Stomach smooth muscle (tissue), 2 donors: ENCODE measurements at regions not wholly inside any gene's neighbourhood (a gene's known extent, or its start where the extent isn't known, plus 50 kb on each side); places are given as distances from the start of the nearest gene placed in this dataset.

Source experiments
- H3K27ac ChIP-seq: one replicate; pipeline ENCODE4 v1.7.0; 2013; ENCODE audit warnings: mild to moderate bottlenecking, low read length, inconsistent platforms
- H3K27me3 ChIP-seq, 2 donors: one replicate each; pipeline ENCODE4 v1.7.0; 2013; ENCODE audit warnings: low read length in 2 of 2; ENCODE audit not compliant: insufficient read depth in 2 of 2, control insufficient read depth in 1 of 2
- H3K36me3 ChIP-seq, 2 donors: one replicate each; pipeline ENCODE4 v1.7.0; 2013; ENCODE audit warnings: low read length in 2 of 2; ENCODE audit not compliant: control insufficient read depth in 2 of 2, insufficient read depth in 2 of 2
- H3K4me1 ChIP-seq: one replicate; pipeline ENCODE4 v1.7.0; 2013; ENCODE audit warnings: low read length; ENCODE audit not compliant: control insufficient read depth, insufficient read depth
- H3K4me3 ChIP-seq, 2 donors: one replicate each; pipeline ENCODE4 v1.7.0; 2013; ENCODE audit warnings: low read length in 2 of 2
- H3K9ac ChIP-seq, 2 donors: one replicate each; pipeline ENCODE4 v1.7.0; 2013; ENCODE audit warnings: low read length in 2 of 2, mild to moderate bottlenecking in 1 of 2
- H3K9me3 ChIP-seq, 2 donors: one replicate each; pipeline ENCODE4 v1.7.0; 2013; ENCODE audit warnings: low read length in 2 of 2; ENCODE audit not compliant: control insufficient read depth in 2 of 2
- donor health status: healthy.
- donor health status: Pancreatic carcinoma.

DNA sequence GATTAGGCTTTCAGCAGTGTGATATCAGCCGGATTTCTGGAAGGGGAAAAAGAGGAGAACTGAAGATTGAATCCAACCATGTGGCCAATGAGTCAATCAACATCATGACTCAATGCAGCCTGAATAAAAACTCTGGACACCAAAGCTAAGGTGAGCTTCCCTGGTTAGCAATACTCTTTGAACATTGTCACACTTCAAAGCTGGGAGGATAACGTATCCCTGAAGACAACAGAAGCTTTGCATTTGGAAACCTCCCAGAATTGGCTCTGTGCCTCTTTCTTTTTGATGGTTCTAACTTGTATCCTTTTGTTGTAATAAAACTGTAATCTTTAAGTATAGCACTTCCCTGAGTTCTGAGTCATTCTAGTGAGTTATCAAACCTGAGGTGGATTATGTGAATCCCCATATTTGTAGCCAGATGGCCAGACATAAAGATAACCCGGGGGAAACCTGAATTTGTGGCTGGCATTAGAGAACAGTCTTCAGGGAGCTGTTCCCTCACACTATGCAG lies 284.4 kb downstream of the IPMK start:
- no peaks in the 10 kb centered on the region for H3K27me3 ChIP-seq
- no peak overlapping the region for H3K27ac ChIP-seq
- no peaks in the 10 kb centered on the region for H3K36me3 ChIP-seq
- no peaks in the 10 kb centered on the region for H3K9me3 ChIP-seq
- H3K4me1 ChIP-seq: no peaks in the 10 kb centered on the region
- H3K9ac ChIP-seq: no peak overlapping the region
- no peak overlapping the region for H3K4me3 ChIP-seq

DNA sequence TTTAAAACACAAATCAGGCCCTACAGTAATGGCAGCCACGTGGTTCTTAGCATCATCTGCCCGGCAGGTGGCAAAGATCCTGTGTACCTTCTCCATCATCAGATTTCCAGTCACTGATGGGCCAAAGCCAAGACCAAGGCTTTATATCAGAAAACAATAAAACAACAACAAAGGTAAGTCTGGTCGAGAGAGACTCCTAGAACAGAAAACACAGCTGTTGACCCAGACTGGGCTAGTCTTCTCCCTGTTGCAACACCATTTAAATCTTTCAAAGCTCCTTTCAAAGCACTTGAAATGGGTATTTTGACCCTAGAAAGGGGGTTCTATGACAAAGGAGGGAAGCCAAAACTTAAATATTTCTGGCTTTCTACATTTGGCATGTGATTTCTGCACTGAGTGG lies 285.6 kb downstream of the IPMK start:
- Histone ChIP-seq H3K4me1 (no peaks in the 10 kb centered on the region), H3K27ac (no peak overlapping the region), H3K4me3 (no peak overlapping the region), H3K9me3 (no peaks in the 10 kb centered on the region), H3K9ac (no peak overlapping the region), H3K27me3 (no peaks in the 10 kb centered on the region), H3K36me3 (no peaks in the 10 kb centered on the region)

DNA sequence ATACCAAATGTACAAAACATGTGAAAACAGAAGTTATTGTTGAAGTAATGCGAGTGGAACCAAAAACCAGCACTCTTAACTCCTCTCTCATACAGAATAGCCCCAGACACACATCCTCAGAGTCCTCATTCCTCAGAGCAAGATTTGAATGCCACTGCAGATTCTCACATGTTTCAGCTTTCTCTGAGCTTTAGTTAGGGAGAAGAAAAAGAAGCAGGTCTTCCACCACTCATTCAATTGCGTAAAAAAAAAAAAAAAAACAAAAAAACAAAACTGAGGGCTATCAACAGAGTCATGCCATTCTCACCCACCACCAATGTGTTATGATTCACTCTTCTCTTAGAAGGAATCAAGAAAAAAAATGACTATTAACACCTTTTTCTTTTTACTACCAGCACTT lies 287.7 kb downstream of the IPMK start:
- no peaks in the 10 kb centered on the region for H3K4me1 ChIP-seq
- H3K36me3 ChIP-seq: no peaks in the 10 kb centered on the region
- no peaks in the 10 kb centered on the region for H3K9me3 ChIP-seq
- no peak overlapping the region for H3K4me3 ChIP-seq
- no peak overlapping the region for H3K9ac ChIP-seq
- H3K27me3 ChIP-seq: no peaks in the 10 kb centered on the region
- no peak overlapping the region for H3K27ac ChIP-seq

DNA sequence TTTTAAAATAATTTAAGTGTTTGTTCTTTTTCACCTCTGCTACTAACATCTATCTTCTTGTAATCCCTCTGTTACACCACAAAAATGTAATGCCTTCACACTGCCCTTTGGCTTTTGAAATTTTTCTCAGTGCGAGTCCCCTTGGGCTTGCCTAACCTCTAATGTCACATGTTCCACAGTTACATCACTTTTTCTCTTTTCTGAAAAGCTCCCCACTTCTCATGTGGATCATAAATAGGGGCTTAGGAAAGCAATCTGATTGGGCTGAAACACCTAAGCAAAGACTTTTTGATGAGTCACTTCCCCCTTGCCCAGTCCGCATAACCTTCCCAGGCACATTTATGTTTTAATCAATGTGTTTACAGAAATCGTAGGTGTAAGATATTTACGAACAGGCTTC lies 288.2 kb downstream of the IPMK start:
- Histone ChIP-seq H3K27me3 (no peaks in the 10 kb centered on the region), H3K4me3 (no peak overlapping the region), H3K9me3 (no peaks in the 10 kb centered on the region), H3K27ac (no peak overlapping the region), H3K36me3 (no peaks in the 10 kb centered on the region), H3K9ac (no peak overlapping the region), H3K4me1 (no peaks in the 10 kb centered on the region)

DNA sequence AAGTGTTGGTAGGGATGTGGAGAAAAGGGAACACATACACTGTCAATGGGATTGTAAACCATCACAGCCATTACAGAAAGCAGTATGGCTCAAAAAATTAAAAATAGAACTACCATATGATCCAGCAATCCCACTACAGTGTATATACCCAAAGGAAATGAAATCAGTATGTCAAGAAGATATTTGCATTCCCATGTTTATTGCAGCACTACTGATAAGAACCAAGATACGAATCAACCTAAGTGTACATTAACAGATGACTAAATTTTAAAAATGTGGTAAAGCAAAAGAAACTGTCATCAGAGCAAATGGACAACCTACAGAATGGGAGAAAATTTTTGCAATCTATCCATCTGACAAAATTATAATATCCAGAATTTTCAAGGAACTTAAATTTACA lies 290.4 kb downstream of the IPMK start:
- Histone ChIP-seq H3K9ac (no peak overlapping the region), H3K36me3 (no peaks in the 10 kb centered on the region), H3K27me3 (no peaks in the 10 kb centered on the region), H3K27ac (no peak overlapping the region), H3K9me3 (no peaks in the 10 kb centered on the region), H3K4me1 (no peaks in the 10 kb centered on the region), H3K4me3 (no peak overlapping the region)

DNA sequence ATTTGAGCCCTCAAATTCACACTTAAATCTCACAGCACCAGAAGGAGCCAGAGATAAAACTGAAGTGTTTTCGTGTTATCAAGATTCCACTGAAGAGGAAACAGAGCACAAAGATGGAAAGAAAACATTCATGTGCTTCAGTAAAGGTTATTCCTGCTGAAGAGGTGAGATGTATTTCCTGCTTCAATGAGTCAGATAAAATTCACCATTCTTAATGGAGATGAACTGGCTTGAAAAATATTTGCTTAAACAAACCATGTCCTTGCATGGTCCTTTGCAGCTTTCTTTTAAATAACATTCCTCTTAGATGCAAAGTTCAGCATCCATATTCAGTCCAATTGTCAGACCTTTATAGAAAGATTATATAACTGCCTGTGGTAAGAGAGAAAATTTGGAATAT lies 294.2 kb downstream of the IPMK start:
- Histone ChIP-seq H3K36me3 (no peaks in the 10 kb centered on the region), H3K9me3 (no peaks in the 10 kb centered on the region), H3K27ac (no peak overlapping the region), H3K4me1 (no peaks in the 10 kb centered on the region), H3K4me3 (no peak overlapping the region), H3K9ac (no peak overlapping the region), H3K27me3 (no peaks in the 10 kb centered on the region)

DNA sequence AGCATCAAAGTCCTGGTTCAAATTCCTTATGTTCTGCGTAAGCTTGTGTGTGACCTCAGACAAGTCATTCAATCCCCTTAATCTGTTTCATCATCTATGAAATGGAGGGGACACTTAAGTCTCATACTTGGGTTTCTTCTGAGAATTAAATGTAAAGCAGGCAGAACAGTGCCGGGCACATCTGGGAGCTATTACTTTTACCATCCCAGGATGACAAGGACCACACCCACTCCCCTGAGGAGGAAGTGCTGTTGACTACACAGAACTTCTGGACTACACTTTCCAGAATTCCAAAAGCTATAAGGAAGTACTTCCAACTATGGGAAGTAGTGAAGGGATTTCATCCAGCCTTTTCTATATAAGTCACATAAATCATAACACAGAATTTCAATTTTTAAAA lies 294.9 kb downstream of the IPMK start:
- H3K27ac ChIP-seq: no peak overlapping the region
- no peaks in the 10 kb centered on the region for H3K36me3 ChIP-seq
- no peaks in the 10 kb centered on the region for H3K27me3 ChIP-seq
- H3K4me1 ChIP-seq: no peaks in the 10 kb centered on the region
- H3K9me3 ChIP-seq: no peaks in the 10 kb centered on the region
- no peak overlapping the region for H3K9ac ChIP-seq
- H3K4me3 ChIP-seq: no peak overlapping the region

DNA sequence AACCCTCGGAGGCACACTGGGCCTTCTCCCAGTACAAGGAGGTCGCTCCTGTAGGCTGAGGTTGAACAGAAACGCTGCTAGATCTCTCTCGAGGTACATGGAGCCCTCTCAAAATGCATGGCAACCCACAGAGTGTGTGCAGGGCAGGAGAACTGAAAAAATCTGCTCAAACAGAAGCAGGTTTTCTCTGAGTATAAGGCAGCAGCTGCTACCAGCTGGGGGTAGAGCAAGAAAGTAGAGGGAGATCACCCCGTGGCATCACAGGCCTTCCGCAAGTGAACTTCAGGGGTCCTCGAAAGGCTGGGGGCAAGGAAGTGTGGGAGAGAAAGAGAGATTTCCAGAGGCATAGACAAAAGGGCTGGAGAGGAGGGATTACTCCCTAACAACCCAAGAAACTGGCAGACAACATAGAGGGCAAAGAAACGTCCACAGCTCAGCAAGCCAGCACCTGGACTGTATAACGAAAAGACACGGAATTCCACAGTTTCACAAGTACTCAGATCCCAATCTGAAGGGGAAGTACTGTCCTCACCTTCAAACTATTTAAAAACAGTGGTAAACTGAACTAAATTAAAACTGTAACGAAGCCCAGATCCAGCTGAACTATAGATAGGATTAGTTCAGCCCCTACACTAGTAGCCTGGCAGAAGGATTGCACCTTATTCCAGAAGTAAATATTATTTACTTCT lies 299.2 kb downstream of the IPMK start:
- no peaks in the 10 kb centered on the region for H3K36me3 ChIP-seq
- H3K9ac ChIP-seq: no peak overlapping the region
- no peaks in the 10 kb centered on the region for H3K9me3 ChIP-seq
- H3K27me3 ChIP-seq: no peaks in the 10 kb centered on the region
- no peak overlapping the region for H3K4me3 ChIP-seq
- no peaks in the 10 kb centered on the region for H3K4me1 ChIP-seq
- no peak overlapping the region for H3K27ac ChIP-seq

DNA sequence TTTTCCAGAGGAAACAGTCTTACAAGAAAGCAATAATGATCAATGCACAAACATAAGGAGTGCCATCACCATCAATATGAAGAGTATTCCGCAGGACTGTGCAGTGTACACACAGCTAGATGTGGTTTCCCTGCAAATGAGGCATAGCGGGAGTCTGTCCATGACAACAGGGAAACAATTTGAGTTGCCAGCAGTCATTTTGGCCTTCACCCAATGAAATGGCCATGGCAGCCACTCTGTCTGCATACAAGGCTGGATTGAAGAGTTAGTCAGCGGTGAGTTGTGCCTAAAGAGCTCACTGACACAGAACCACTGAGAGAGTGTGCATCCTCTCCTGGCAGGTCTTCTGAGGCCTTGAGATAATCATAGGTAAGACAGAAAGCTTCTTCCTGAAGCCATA lies 303.3 kb downstream of the IPMK start:
- Histone ChIP-seq H3K27ac (no peak overlapping the region), H3K9ac (no peak overlapping the region), H3K27me3 (no peaks in the 10 kb centered on the region)

DNA sequence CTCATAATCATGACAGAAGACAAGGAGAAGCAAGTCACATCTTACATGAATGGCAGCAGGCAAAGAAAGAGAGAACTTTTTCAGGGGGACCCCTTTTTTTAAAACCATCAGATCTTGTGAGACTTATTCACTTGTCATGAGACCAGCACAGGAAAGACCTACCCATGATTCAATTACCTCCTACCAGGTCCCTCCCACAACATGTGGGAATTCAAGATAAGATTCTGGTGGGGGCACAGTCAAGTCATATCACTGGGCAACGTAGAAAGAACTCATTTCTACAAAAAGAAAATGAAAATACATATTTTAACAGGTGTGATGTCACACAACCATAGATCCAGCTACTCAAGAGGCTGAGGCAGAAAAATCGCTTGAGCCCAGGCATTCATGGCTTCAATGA lies 304.1 kb downstream of the IPMK start:
- Histone ChIP-seq H3K4me3 (no peak overlapping the region), H3K9ac (no peak overlapping the region), H3K9me3 (no peaks in the 10 kb centered on the region), H3K4me1 (no peaks in the 10 kb centered on the region), H3K27ac (no peak overlapping the region), H3K27me3 (no peaks in the 10 kb centered on the region), H3K36me3 (no peaks in the 10 kb centered on the region)

More for the DNA sequence above, 303.3 kb downstream of the IPMK start:
- H3K4me1 ChIP-seq: no peaks in the 10 kb centered on the region
- H3K4me3 ChIP-seq: no peak overlapping the region
- no peaks in the 10 kb centered on the region for H3K36me3 ChIP-seq
- H3K9me3 ChIP-seq: no peaks in the 10 kb centered on the region

DNA sequence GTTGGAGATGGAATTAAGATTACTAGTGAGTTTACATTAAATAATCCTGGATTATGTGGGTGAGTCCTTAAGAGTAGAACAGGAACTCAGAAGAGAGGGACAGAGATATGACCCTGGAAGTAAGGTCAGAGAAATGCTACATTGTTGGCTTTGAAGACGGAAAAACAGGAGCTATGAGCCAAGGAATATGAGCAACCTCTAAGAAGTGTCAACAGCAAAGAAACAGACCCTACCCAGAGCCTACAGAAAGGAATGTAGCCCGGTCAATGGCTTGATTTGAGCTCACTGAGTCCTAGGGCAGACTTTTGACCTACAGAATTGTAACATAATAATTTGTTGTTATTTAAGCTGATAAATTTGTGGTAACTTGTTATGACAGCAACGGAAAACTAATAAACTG lies 304.9 kb downstream of the IPMK start:
- no peak overlapping the region for H3K4me3 ChIP-seq
- H3K9ac ChIP-seq: no peak overlapping the region

More for the DNA sequence above, 304.9 kb downstream of the IPMK start:
- Histone ChIP-seq H3K27ac (no peak overlapping the region), H3K9me3 (no peaks in the 10 kb centered on the region), H3K27me3 (no peaks in the 10 kb centered on the region), H3K4me1 (no peaks in the 10 kb centered on the region), H3K36me3 (no peaks in the 10 kb centered on the region)
